Cardiac fibroblast (primary cell): ENCODE measurements at regions not wholly inside any gene's neighbourhood (a gene's known extent, or its start where the extent isn't known, plus 50 kb on each side); places are given as distances from the start of the nearest gene placed in this dataset.

Source experiments
- DNase-seq, 2 donors: peaks; one replicate each; pipeline versions ENCODE4 v3.0.0 to v3.0.0-alpha.2; 2010; ENCODE audit warnings: low read depth in 2 of 2
- H3K4me3 ChIP-seq, 2 donors: replicated peaks in 1 of 2; 1 replicate in 1 of 2; 2 replicates in 1 of 2; pipeline ENCODE4 v1.5.1; 2011; ENCODE audit warnings: low read depth in 2 of 2, low read length in 2 of 2, mild to moderate bottlenecking in 2 of 2, moderate library complexity in 1 of 2
- CTCF ChIP-seq: IDR thresholded peaks from one replicate; pipeline ENCODE4 v1.5.1; 2011; ENCODE audit warnings: low read depth, mild to moderate bottlenecking, low read length, inconsistent platforms

DNA sequence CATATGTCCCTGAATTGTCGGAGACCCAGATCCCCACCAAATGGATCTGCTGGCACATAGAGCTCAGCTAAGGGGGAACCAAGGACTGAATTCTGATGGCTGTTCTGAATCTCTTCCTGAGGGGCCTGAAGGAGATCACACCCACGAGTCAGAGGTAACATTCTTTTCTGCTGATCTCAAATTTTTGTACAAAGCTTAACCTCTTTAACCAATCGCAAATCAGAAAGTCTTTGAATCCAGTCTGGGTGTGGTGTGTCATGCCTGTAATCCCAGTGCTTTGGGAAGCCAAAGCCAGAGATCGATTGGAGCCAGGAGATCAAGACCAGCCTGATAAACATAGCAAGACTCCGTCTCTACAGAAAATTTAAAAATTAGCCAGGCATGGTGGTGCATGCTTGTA lies 62.8 kb upstream of the PRRC2C start:
- H3K4me3 ChIP-seq: no peak overlapping the region
- peak in 1 of 2 donors; percentile 53 for DNase-seq
- TF ChIP-seq CTCF: no peak

DNA sequence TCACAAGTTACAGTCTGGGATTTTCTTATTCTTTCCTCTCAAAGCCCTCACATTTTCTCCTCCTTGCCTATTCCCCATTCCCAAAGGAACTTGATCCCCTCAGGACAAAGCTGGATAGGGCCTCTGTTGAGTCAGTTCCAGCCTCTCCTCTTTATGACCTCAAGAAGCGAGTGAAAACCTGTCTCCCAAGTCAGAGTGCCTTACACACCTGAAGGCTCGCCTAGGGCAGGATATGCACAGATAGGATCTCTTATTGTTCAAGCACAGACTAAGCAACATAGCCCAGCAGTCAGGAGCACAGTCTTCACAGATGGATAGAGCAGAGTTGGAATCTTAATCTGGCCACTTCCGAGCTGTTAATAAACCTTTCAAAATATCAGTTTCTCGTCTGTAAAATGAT lies 60.8 kb upstream of the PRRC2C start:
- no peak for TF ChIP-seq CTCF
- H3K4me3 ChIP-seq: no peak overlapping the region
- DNase-seq: no peak

- no peak for TF ChIP-seq CTCF
- H3K4me3 ChIP-seq: no peak overlapping the region
- no peak for DNase-seq
These were observed 58.7 kb upstream of the PRRC2C start for GRCh38 chr1:171426645-171427044.

DNA sequence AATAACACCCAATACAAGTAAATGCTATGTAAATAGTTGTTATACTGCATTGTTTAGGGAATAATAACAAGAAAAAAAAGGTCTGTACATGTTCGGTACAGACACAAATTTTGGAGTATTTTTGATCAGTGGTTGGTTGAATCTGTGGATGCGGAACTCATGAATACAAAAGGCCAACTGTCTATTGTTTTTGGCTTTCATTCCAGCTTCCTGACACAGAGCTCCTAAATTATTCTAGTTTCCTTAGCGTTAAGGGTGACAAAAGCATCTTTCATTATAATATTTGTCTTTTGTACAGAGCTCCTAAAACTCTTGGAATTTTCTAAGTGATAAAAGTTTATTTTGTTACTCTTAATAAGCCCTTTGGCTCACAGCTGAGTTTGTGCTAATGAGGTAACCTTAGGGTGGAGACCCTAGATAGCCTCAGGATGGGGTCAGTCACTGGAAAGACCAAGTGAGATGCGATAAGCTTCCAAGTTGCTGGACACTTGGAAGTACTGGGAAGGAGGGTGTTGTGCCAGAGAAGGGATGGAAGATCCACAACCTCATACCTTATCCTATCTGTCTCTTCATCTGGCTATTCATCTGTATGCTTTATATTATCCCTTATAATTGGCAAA lies 57.4 kb upstream of the PRRC2C start:
- DNase-seq: no peak

DNA sequence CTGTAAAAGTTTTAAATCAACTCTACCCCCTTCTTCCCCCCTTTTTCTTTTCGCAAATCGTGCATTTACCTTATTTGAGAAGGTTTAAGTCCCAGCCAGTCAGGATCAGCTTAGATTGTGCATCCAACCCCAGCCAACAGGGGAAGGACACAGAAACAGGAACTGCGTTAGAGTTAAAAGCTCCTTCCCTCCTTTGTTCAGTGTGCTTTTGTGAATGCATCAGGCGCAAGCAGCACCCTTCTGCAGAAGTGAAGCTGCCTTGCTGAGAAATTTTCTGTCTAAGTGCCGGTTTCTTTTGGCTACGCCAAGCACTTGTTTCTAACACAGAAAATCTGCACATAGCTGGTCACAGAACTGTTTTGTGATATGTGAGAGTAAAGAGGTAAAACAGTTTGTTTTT lies 56.2 kb upstream of the PRRC2C start:
- TF ChIP-seq CTCF: no peak
- no peak overlapping the region for H3K4me3 ChIP-seq
- DNase-seq: no peak

More for the DNA sequence above, 57.4 kb upstream of the PRRC2C start:
- TF ChIP-seq CTCF: no peak
- H3K4me3 ChIP-seq: no peak overlapping the region

DNA sequence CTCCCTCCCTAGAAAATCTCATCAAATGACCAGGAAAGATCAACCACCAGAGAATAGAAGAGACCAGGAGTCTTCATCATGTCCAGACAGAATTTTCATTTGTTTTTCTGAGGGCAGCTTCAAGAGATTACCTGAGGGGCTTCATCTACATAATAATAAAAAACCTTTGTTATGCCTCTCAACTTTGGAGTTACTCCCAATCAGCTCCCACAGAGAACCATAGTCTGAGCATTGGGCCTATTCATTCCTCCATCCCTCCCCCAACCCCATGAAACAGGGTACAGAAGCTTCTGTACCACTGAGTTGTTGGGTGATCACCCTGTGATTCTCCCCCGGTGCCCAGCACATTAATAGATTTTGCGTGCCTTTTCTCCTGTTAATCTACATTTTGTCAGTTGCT lies 53.3 kb upstream of the PRRC2C start:
- no peak for TF ChIP-seq CTCF
- no peak overlapping the region for H3K4me3 ChIP-seq
- no peak for DNase-seq

GRCh38 chr1:171432473-171432872 lies 52.9 kb upstream of the PRRC2C start:
- DNase-seq: no peak

More at GRCh38 chr1:171432473-171432872, 52.9 kb upstream of the PRRC2C start:
- no peak for TF ChIP-seq CTCF
- H3K4me3 ChIP-seq: no peak overlapping the region
